ENCODE measurements at regions not wholly inside any gene's neighbourhood (a gene's known extent, or its start where the extent isn't known, plus 50 kb on each side); places are given as distances from the start of the nearest gene placed in this dataset.
A peak's percentile ranks its signal among the peaks of the same experiment; 100 is the strongest.

DNA sequence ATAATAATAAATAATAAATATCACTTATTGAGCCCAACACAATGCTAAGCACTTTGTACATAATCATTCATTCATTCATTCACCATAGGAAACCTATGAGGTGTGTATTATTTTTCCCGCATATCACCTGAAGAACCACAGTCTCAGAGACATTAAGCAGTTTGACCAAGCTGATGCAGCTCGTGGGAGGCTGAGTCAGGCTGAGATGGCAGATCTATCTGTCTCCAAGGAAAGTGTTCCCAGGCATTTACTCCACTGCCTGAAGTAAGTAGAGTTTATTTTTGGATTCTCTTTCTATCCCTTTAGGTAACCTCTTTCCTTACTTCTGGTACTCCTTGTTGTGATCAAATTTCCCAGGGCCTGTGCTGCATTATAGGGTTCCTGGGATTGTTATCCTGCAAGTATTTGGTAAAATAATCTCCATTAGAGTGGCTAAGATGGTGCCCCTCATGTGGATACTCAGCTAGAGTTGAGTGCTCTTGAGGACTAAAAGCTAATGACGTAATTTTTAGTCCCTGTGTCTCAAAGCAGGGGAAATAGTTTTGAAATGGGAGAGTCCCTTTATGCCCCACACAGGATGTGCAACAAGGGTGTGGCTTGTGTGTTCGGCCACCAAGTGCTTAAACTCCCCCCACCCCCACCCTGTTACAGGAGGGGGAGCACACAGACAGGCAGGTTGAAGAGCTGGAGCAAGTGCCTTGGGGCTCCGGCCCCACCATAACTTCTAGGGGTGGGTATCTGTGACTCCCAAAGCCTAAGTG lies 467.0 kb downstream of the STIM2 start:
- no peak for TF ChIP-seq CTCF (conservative IDR thresholded peaks at IDR 0.05; ENCODE audit: control insufficient read depth, insufficient read depth, low read depth, low read length)
- peak; percentile 12 for DNase-seq (ENCODE audit: low read depth)
- H3K4me3 ChIP-seq (ENCODE audit: control insufficient read depth, low read depth, low read length), result no peak overlapping the region

DNA sequence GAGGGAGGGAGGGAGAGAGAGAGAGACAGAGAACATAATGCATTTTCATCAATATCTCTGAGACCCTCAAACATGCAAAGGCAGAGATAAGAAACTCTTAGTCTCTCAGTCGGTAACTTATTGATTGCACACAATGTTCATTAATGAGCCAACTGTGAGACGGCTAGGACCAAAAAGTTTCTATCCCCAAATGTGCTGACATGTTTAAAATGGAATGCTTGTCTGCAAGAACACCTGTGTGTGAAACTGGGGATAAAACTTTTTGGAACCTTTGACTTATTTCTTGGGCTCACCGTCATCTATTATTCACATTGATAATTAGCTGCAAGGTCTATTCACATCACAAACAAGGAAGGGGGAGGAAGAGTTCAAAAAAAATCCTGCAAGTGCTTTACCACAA lies 477.9 kb downstream of the STIM2 start:
- no peak for DNase-seq (ENCODE audit: low read depth)
- no peak for TF ChIP-seq CTCF (conservative IDR thresholded peaks at IDR 0.05; ENCODE audit: control insufficient read depth, insufficient read depth, low read depth, low read length)
- no peak overlapping the region for H3K4me3 ChIP-seq (ENCODE audit: control insufficient read depth, low read depth, low read length)

GRCh38 chr4:27343411-27343810 lies 482.8 kb downstream of the STIM2 start:
- TF ChIP-seq CTCF (conservative IDR thresholded peaks at IDR 0.05; ENCODE audit: control insufficient read depth, insufficient read depth, low read depth, low read length), result no peak
- no peak for DNase-seq (ENCODE audit: low read depth)
- no peak overlapping the region for H3K4me3 ChIP-seq (ENCODE audit: control insufficient read depth, low read depth, low read length)

DNA sequence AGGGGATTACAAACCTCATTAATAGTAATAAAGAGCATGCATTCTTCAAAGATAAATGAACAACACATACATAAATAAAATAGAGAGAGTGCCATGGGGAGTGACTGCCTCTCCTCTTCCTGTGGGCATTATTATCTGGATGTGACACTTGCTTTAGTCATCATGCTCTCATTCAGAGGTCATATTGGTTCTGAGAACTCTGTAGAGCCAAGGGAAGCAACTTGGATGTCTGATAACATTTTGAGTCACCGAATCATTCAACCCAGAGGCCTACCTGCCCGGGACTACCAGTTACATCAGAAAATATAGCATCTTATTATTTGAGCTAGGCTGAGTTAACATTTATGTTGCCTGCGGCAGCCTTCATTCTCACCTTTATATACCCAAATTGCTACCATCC lies 489.5 kb downstream of the STIM2 start:
- no peak overlapping the region for H3K4me3 ChIP-seq (ENCODE audit: control insufficient read depth, low read depth, low read length)
- no peak for TF ChIP-seq CTCF (conservative IDR thresholded peaks at IDR 0.05; ENCODE audit: control insufficient read depth, insufficient read depth, low read depth, low read length)
- peak; percentile 48 for DNase-seq (ENCODE audit: low read depth)

GRCh38 chr4:27357283-27357682 lies 496.6 kb downstream of the STIM2 start:
- DNase-seq (ENCODE audit: low read depth), result peak; percentile 37
- peak; percentile 48 for TF ChIP-seq CTCF (conservative IDR thresholded peaks at IDR 0.05; ENCODE audit: control insufficient read depth, insufficient read depth, low read depth, low read length)
- no peak overlapping the region for H3K4me3 ChIP-seq (ENCODE audit: control insufficient read depth, low read depth, low read length)

GRCh38 chr4:27358269-27358668 lies 497.6 kb downstream of the STIM2 start:
- no peak for DNase-seq (ENCODE audit: low read depth)
- H3K4me3 ChIP-seq (ENCODE audit: control insufficient read depth, low read depth, low read length), result no peak overlapping the region
- no peak for TF ChIP-seq CTCF (conservative IDR thresholded peaks at IDR 0.05; ENCODE audit: control insufficient read depth, insufficient read depth, low read depth, low read length)

Measured in fibroblast of mammary gland (primary cell).